GM23338 (cell line): ENCODE measurements at regions not wholly inside any gene's neighbourhood (a gene's known extent, or its start where the extent isn't known, plus 50 kb on each side); places are given as distances from the start of the nearest gene placed in this dataset.
"Not testable (repeated sequence)": the region's sequence is repeated elsewhere in the genome, so short reads cannot be mapped to it uniquely, and the experiment has no call there.

Source experiments
- ATAC-seq: fragments of 200-7000 bp; cut with Tn5 transposase; 3 replicates; pipeline ENCODE4 v1.9.1; 2020
- DNase-seq: peaks from one replicate; pipeline ENCODE4 v3.0.0-alpha.2; 2015; ENCODE audit warnings: low spot score
- H2AFZ ChIP-seq: fragments of 200-600 bp; sonication (generic); 2 replicates; pipeline ENCODE4 v1.8.0; 2016; ENCODE audit warnings: antibody characterized with exemption, mild to moderate bottlenecking, moderate library complexity
- H3F3A ChIP-seq: fragments of 200-600 bp; sonication (generic); replicated peaks from 2 replicates; pipeline ENCODE4 v1.8.0; 2017; ENCODE audit warnings: antibody characterized with exemption, mixed run types, low read depth
- H3K27ac ChIP-seq: fragments of 200-600 bp; sonication (generic); 2 replicates; pipeline ENCODE4 v1.6.1; 2016; ENCODE audit warnings: low read depth
- H3K27me3 ChIP-seq: fragments of 200-600 bp; sonication (generic); 2 replicates; pipeline ENCODE4 v1.8.0; 2016; ENCODE audit warnings: mild to moderate bottlenecking, mixed run types, moderate library complexity; ENCODE audit not compliant: insufficient read depth
- H3K36me3 ChIP-seq: fragments of 200-600 bp; sonication (generic); 2 replicates; pipeline ENCODE4 v1.8.0; 2016; ENCODE audit warnings: mild to moderate bottlenecking; ENCODE audit not compliant: insufficient read depth
- H3K4me1 ChIP-seq: fragments of 200-600 bp; sonication (generic); 2 replicates; pipeline ENCODE4 v1.8.0; 2016; ENCODE audit warnings: mild to moderate bottlenecking, moderate library complexity; ENCODE audit not compliant: insufficient read depth
- H3K4me2 ChIP-seq: fragments of 200-600 bp; sonication (generic); 2 replicates; pipeline ENCODE4 v1.7.1; 2017; ENCODE audit warnings: mixed run types
- H3K4me3 ChIP-seq: fragments of 200-600 bp; sonication (generic); 2 replicates; pipeline ENCODE4 v1.6.1; 2016; ENCODE audit warnings: mixed run types
- H3K79me2 ChIP-seq: fragments of 200-600 bp; sonication (generic); replicated peaks from 2 replicates; pipeline ENCODE4 v1.8.0; 2017; ENCODE audit warnings: mild to moderate bottlenecking; ENCODE audit not compliant: insufficient read depth
- H3K9me2 ChIP-seq: fragments of 200-600 bp; sonication (generic); 2 replicates; pipeline ENCODE4 v1.8.0; 2017; ENCODE audit not compliant: insufficient read depth
- H4K20me1 ChIP-seq: fragments of 200-600 bp; sonication (generic); replicated peaks from 2 replicates; pipeline ENCODE4 v1.8.0; 2017; ENCODE audit warnings: mild to moderate bottlenecking; ENCODE audit not compliant: insufficient read depth
- H3K27ac Mint-ChIP-seq: 2 replicates; pipeline ENCODE4 v1.8.0; 2020; ENCODE audit warnings: inconsistent platforms, mild to moderate bottlenecking, moderate library complexity, mixed read lengths
- H3K27me3 Mint-ChIP-seq: 3 replicates; pipeline ENCODE4 v1.8.0; 2022; ENCODE audit warnings: low read depth, mild to moderate bottlenecking, moderate library complexity, mixed read lengths, inconsistent platforms; ENCODE audit not compliant: insufficient read depth, poor library complexity
- H3K36me3 Mint-ChIP-seq: 3 replicates; pipeline ENCODE4 v1.8.0; 2021; ENCODE audit warnings: low read depth, mild to moderate bottlenecking, inconsistent platforms, moderate library complexity, mixed read lengths
- H3K4me1 Mint-ChIP-seq: 3 replicates; pipeline ENCODE4 v1.8.0; 2020; ENCODE audit warnings: mild to moderate bottlenecking, inconsistent platforms, mixed read lengths
- H3K4me3 Mint-ChIP-seq: 3 replicates; pipeline ENCODE4 v1.8.0; 2021; ENCODE audit warnings: moderate library complexity, mild to moderate bottlenecking, inconsistent platforms, mixed read lengths
- H3K9me3 Mint-ChIP-seq: 3 replicates; pipeline ENCODE4 v1.8.0; 2020; ENCODE audit warnings: moderate library complexity, mild to moderate bottlenecking, inconsistent platforms, mixed read lengths

- H3K4me3 Mint-ChIP-seq, H3K9me2 ChIP-seq, H3K27me3 ChIP-seq, H3F3A ChIP-seq, H3K36me3 ChIP-seq, H3K9me3 Mint-ChIP-seq, H3K27ac Mint-ChIP-seq, ATAC-seq, H3K4me1 ChIP-seq, H3K4me3 ChIP-seq, H4K20me1 ChIP-seq, DNase-seq, H3K4me1 Mint-ChIP-seq, H3K79me2 ChIP-seq, H3K36me3 Mint-ChIP-seq, H3K27ac ChIP-seq, H3K27me3 Mint-ChIP-seq, H2AFZ ChIP-seq, H3K4me2 ChIP-seq: not testable (repeated sequence)
Measured at GRCh38 chr7:35940695-35941094, 139.8 kb downstream of the SEPTIN7 start.

- ATAC-seq, H3K27me3 Mint-ChIP-seq: not testable (repeated sequence)
Measured at GRCh38 chr7:35945621-35946020, 144.8 kb downstream of the SEPTIN7 start.

GRCh38 chr7:35955735-35956134 is 154.9 kb downstream of the SEPTIN7 start:
- not testable (repeated sequence) for H3K4me3 ChIP-seq, H3K79me2 ChIP-seq, H3K27ac Mint-ChIP-seq, H3K36me3 ChIP-seq, H3K36me3 Mint-ChIP-seq, H3K27me3 ChIP-seq, H3K4me2 ChIP-seq, DNase-seq, H3K27me3 Mint-ChIP-seq, ATAC-seq, H3F3A ChIP-seq, H3K4me3 Mint-ChIP-seq, H2AFZ ChIP-seq, H3K4me1 Mint-ChIP-seq, H4K20me1 ChIP-seq, H3K4me1 ChIP-seq, H3K9me3 Mint-ChIP-seq, H3K9me2 ChIP-seq, H3K27ac ChIP-seq

More at GRCh38 chr7:35945621-35946020, 144.8 kb downstream of the SEPTIN7 start:
- H3K36me3 Mint-ChIP-seq, H3K4me2 ChIP-seq, H3K4me3 Mint-ChIP-seq, H2AFZ ChIP-seq, H3K4me1 ChIP-seq, H3F3A ChIP-seq, H3K79me2 ChIP-seq, H3K27ac Mint-ChIP-seq, DNase-seq, H3K9me2 ChIP-seq, H3K36me3 ChIP-seq, H3K27ac ChIP-seq, H3K27me3 ChIP-seq, H3K4me3 ChIP-seq, H3K9me3 Mint-ChIP-seq, H3K4me1 Mint-ChIP-seq, H4K20me1 ChIP-seq: not testable (repeated sequence)

GRCh38 chr7:35956988-35957387 is 156.1 kb downstream of the SEPTIN7 start:
- not testable (repeated sequence) for H3K27me3 Mint-ChIP-seq, H3F3A ChIP-seq, H3K4me3 ChIP-seq, DNase-seq, H3K27ac ChIP-seq, H3K36me3 ChIP-seq, H3K27ac Mint-ChIP-seq, H3K36me3 Mint-ChIP-seq, H4K20me1 ChIP-seq, H3K4me1 Mint-ChIP-seq, H3K4me3 Mint-ChIP-seq, H3K4me2 ChIP-seq, H3K4me1 ChIP-seq, H3K27me3 ChIP-seq, H2AFZ ChIP-seq, H3K79me2 ChIP-seq, H3K9me2 ChIP-seq, H3K9me3 Mint-ChIP-seq, ATAC-seq

- not testable (repeated sequence) for H3K4me3 ChIP-seq, H3K36me3 Mint-ChIP-seq, H3K27me3 ChIP-seq, H3K9me3 Mint-ChIP-seq, H4K20me1 ChIP-seq, H3K27me3 Mint-ChIP-seq, H3K27ac ChIP-seq, H3K4me3 Mint-ChIP-seq, H3K36me3 ChIP-seq, H3K27ac Mint-ChIP-seq, ATAC-seq, H2AFZ ChIP-seq, H3K79me2 ChIP-seq, H3F3A ChIP-seq, H3K4me1 Mint-ChIP-seq, H3K4me1 ChIP-seq, H3K4me2 ChIP-seq, H3K9me2 ChIP-seq, DNase-seq
Measured at GRCh38 chr7:35961260-35961659, 160.4 kb downstream of the SEPTIN7 start.

GRCh38 chr7:35962607-35963006 is 161.8 kb downstream of the SEPTIN7 start:
- not testable (repeated sequence) for H3K4me1 Mint-ChIP-seq

More at GRCh38 chr7:35962607-35963006, 161.8 kb downstream of the SEPTIN7 start:
- H2AFZ ChIP-seq, H3K79me2 ChIP-seq, H3K36me3 ChIP-seq, H4K20me1 ChIP-seq, DNase-seq, H3K27me3 ChIP-seq, H3K27ac Mint-ChIP-seq, ATAC-seq, H3K36me3 Mint-ChIP-seq, H3K4me2 ChIP-seq, H3F3A ChIP-seq, H3K4me3 ChIP-seq, H3K4me1 ChIP-seq, H3K9me3 Mint-ChIP-seq, H3K9me2 ChIP-seq, H3K27me3 Mint-ChIP-seq, H3K4me3 Mint-ChIP-seq, H3K27ac ChIP-seq: not testable (repeated sequence)
